HEK293 (cell line): ENCODE measurements at regions not wholly inside any gene's neighbourhood (a gene's known extent, or its start where the extent isn't known, plus 50 kb on each side); places are given as distances from the start of the nearest gene placed in this dataset.

Experiments
- CTCF ChIA-PET: fragments of 350-600 bp; formaldehyde crosslinking; extraction: SDS; loops from one replicate; lab custom pipeline; 2021; ENCODE audit warnings: antibody characterized with exemption; lab: Yijun Ruan, JAX
- POLR2A ChIA-PET: fragments of 300-600 bp; formaldehyde crosslinking; extraction: SDS; loops from one replicate; lab custom pipeline; 2020; ENCODE audit warnings: antibody characterized with exemption, inconsistent platforms; lab: Yijun Ruan, JAX
- H3K27ac ChIP-seq: fragments of 200-500 bp; sonication (Bioruptor generic); 2 replicates; pipeline ENCODE4 v1.5.1; 2014; ENCODE audit warnings: low read depth, low read length, control low read depth, inconsistent platforms; ENCODE audit errors: extremely low read depth
- H3K36me3 ChIP-seq, 2 experiments: fragments of 200-500 bp in 1 of 2; sonication (Bioruptor generic) in 1 of 2; 1 replicate in 1 of 2; 2 replicates in 1 of 2; pipeline ENCODE4 v1.5.1; 2014 to 2017; ENCODE audit warnings: inconsistent platforms in 2 of 2, low read length in 2 of 2; ENCODE audit not compliant: control insufficient read depth in 2 of 2, insufficient read depth in 1 of 2
- H3K4me1 ChIP-seq: fragments of 200-500 bp; sonication (Bioruptor generic); 2 replicates; pipeline ENCODE4 v1.5.1; 2014; ENCODE audit warnings: mild to moderate bottlenecking, low read length, inconsistent platforms; ENCODE audit not compliant: control insufficient read depth, insufficient read depth
- H3K4me3 ChIP-seq: 2 replicates; pipeline ENCODE4 v1.5.1; 2011; ENCODE audit warnings: low read depth, mild to moderate bottlenecking, control low read depth, low read length, moderate library complexity
- H3K9me3 ChIP-seq: fragments of 200-500 bp; sonication (Bioruptor generic); 2 replicates; pipeline ENCODE4 v1.5.1; 2014; ENCODE audit warnings: low read depth, low read length, inconsistent platforms; ENCODE audit not compliant: control insufficient read depth, insufficient read depth
- ELK4 ChIP-seq: IDR thresholded peaks from 2 replicates; pipeline ENCODE4 v1.6.1; 2011; ENCODE audit warnings: mild to moderate bottlenecking, low read depth, low read length, borderline replicate concordance
- KLF10 ChIP-seq: fragments of 450-650 bp; IDR thresholded peaks from 2 replicates; pipeline ENCODE4 v1.5.1; 2018; ENCODE audit warnings: missing biosample characterization, mild to moderate bottlenecking, missing genetic modification characterization
- KLF8 ChIP-seq: fragments of 450-650 bp; formaldehyde crosslinking; IDR thresholded peaks from 2 replicates; pipeline ENCODE4 v1.5.1; 2016; ENCODE audit warnings: missing biosample characterization, missing genetic modification characterization
- KLF9 ChIP-seq: fragments of 450-650 bp; formaldehyde crosslinking; IDR thresholded peaks from 2 replicates; pipeline ENCODE4 v1.5.1; 2016; ENCODE audit warnings: missing biosample characterization, missing genetic modification characterization, low read depth
- MZF1 ChIP-seq: fragments of 450-650 bp; formaldehyde crosslinking; IDR thresholded peaks from 2 replicates; pipeline ENCODE4 v1.5.1; 2017; ENCODE audit warnings: missing biosample characterization, missing genetic modification characterization, borderline replicate concordance
- SCRT2 ChIP-seq: fragments of 450-650 bp; formaldehyde crosslinking; IDR thresholded peaks from 2 replicates; pipeline ENCODE4 v1.5.1; 2016; ENCODE audit warnings: missing biosample characterization, missing genetic modification characterization
- TSHZ1 ChIP-seq: fragments of 450-650 bp; formaldehyde crosslinking; IDR thresholded peaks from 2 replicates; pipeline ENCODE4 v1.5.1; 2016; ENCODE audit warnings: missing biosample characterization, missing genetic modification characterization, borderline replicate concordance
- ZBTB21 ChIP-seq: fragments of 450-650 bp; formaldehyde crosslinking; IDR thresholded peaks from 2 replicates; pipeline ENCODE4 v1.5.1; 2017; ENCODE audit warnings: missing biosample characterization, missing genetic modification characterization
- ZBTB44 ChIP-seq: fragments of 450-650 bp; IDR thresholded peaks from 2 replicates; pipeline ENCODE4 v1.5.1; 2018; ENCODE audit warnings: missing biosample characterization, mild to moderate bottlenecking, missing genetic modification characterization
- ZNF10 ChIP-seq: fragments of 450-650 bp; formaldehyde crosslinking; IDR thresholded peaks from 2 replicates; pipeline ENCODE4 v1.5.1; 2017; ENCODE audit warnings: missing biosample characterization, missing genetic modification characterization
- ZNF112 ChIP-seq: fragments of 450-650 bp; formaldehyde crosslinking; IDR thresholded peaks from 2 replicates; pipeline ENCODE4 v1.5.0; 2017; ENCODE audit warnings: missing biosample characterization, missing genetic modification characterization
- ZNF398 ChIP-seq: fragments of 450-650 bp; formaldehyde crosslinking; IDR thresholded peaks from 2 replicates; pipeline ENCODE4 v1.5.1; 2017; ENCODE audit warnings: missing biosample characterization, missing genetic modification characterization
- ZNF449 ChIP-seq: fragments of 450-650 bp; formaldehyde crosslinking; IDR thresholded peaks from 2 replicates; pipeline ENCODE4 v1.5.1; 2017; ENCODE audit warnings: missing biosample characterization, mild to moderate bottlenecking, missing genetic modification characterization, moderate library complexity
- ZNF585B ChIP-seq: fragments of 450-650 bp; formaldehyde crosslinking; IDR thresholded peaks from 2 replicates; pipeline ENCODE4 v1.5.1; 2016; ENCODE audit warnings: missing biosample characterization, missing genetic modification characterization
- ZNF629 ChIP-seq: fragments of 450-650 bp; formaldehyde crosslinking; IDR thresholded peaks from 2 replicates; pipeline ENCODE4 v1.5.1; 2017; ENCODE audit warnings: missing biosample characterization, missing genetic modification characterization
- ZNF658 ChIP-seq: fragments of 450-650 bp; formaldehyde crosslinking; IDR thresholded peaks from 2 replicates; pipeline ENCODE4; 2016; ENCODE audit warnings: missing biosample characterization, missing genetic modification characterization
- ZNF76 ChIP-seq: fragments of 450-650 bp; formaldehyde crosslinking; IDR thresholded peaks from 2 replicates; pipeline ENCODE4; 2016; ENCODE audit warnings: low read depth, missing biosample characterization, missing genetic modification characterization, borderline replicate concordance
- TF ChIP-seq, protein P1 (sequence below): fragments of 450-650 bp; formaldehyde crosslinking; IDR thresholded peaks from 2 replicates; pipeline ENCODE4 v1.5.1; 2016; ENCODE audit warnings: missing biosample characterization, missing genetic modification characterization
- TF ChIP-seq, protein P2 (sequence below): fragments of 450-650 bp; formaldehyde crosslinking; IDR thresholded peaks from 2 replicates; pipeline ENCODE4 v1.5.1; 2016; ENCODE audit warnings: missing biosample characterization, missing genetic modification characterization

DNA sequence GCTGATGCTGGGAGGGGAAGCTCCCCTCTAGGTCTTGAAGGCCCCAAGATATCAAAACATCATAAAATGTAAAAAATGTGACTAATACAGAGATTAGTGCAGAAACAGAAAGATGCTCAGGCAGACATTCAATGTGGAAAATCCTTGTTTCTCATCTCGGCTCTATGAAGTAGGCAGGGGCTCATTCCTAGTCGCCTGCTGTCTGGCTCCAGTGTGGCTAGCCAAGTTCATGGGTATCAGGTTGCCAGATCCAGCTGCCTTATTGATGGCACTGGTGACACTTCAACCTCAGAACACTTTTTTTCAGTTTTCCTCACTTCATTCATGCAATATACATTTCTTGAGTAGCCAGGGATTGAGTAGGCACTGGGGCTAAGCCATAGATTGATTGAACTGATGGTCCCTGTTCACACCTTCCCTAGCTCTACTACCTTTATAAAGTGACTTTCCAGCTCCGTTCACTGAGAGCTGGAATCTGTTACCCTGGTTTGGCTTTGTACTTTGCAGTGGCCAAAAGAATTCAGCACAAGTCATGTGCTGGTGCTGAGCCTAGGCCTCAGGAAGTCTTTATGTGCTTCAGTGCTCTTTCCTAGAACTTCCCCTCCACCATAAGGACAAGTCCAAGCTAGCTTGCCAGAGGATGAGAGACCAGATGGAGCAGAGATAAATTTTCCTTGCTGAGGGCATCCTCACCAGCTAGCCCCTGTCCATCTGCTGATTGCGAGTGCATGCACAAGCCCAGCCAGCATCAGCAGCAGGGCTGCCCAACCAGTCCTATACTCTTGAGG is 373.6 kb upstream of the ST6GAL2 start (continued):
- no peak for TF ChIP-seq ZNF449 (tag by site-specific recombination)
- TF ChIP-seq, protein P1, sequence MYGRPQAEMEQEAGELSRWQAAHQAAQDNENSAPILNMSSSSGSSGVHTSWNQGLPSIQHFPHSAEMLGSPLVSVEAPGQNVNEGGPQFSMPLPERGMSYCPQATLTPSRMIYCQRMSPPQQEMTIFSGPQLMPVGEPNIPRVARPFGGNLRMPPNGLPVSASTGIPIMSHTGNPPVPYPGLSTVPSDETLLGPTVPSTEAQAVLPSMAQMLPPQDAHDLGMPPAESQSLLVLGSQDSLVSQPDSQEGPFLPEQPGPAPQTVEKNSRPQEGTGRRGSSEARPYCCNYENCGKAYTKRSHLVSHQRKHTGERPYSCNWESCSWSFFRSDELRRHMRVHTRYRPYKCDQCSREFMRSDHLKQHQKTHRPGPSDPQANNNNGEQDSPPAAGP (tag by site-specific recombination) = no peak

DNA sequence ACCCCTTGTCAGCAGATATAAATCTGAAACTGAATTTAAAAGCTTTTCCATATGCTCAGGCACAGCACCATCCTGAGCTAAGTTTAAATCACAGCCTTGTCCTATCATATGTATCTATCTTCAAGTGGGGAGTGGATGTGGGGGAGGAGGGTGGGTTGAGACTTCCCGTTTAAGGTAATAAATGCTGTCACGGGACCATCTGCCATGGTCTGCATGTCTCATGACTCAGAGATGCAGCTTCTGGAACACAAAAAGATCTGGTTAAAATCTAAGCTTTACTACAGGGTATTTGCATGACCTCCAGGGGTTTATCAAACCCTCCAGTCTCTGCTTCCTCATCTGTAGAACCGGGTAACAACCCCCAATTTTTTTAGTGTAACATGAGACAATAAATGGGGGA is 377.7 kb upstream of the ST6GAL2 start:
- ChIA-PET CTCF (interaction anchor here (0.6 kb wide), 1 partner anchor 28 kb away, joined by 5 read pairs; no protein-coding TSS in a partner anchor), POLR2A (no interaction called here)
- no peak overlapping the region for H3K27ac ChIP-seq
- TF ChIP-seq ZNF398 (no peak), ZNF658 (tag by site-specific recombination) (no peak), ZNF629 (no peak), MZF1 (no peak), ZBTB44 (tag by site-specific recombination) (no peak)
- H3K4me1 ChIP-seq = no peaks in the 10 kb centered on the region
- no peaks in the 10 kb centered on the region for H3K36me3 ChIP-seq
- no peak overlapping the region for H3K4me3 ChIP-seq
- H3K9me3 ChIP-seq = no peaks in the 10 kb centered on the region

DNA sequence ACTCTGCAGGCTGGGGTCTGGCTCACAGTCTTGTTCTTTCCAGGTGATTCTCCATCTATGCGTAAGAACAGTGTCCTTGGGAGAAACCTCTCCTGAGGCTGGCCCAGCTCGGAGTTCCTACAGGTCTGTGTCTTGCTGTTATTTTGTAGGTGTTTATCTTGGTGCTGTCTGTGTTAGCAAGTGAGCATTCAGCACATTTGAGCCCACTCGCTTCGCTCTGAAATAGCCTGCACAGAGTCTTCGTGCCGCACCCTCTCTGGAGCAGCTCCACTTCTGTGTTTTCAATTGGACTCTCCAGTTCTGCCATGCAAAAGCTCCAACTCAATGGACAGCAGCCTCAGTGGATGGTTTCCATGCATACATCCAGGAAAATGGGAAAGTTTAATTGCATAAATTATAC is 378.2 kb upstream of the ST6GAL2 start:
- H3K36me3 ChIP-seq = no peaks in the 10 kb centered on the region
- no peak overlapping the region for H3K4me3 ChIP-seq
- no peaks in the 10 kb centered on the region for H3K4me1 ChIP-seq
- no peak overlapping the region for H3K27ac ChIP-seq
- POLR2A ChIA-PET = no interaction called here
- CTCF ChIA-PET = interaction anchor here (0.6 kb wide), 1 partner anchor 27 kb away, joined by 5 read pairs; no protein-coding TSS in a partner anchor
- no peaks in the 10 kb centered on the region for H3K9me3 ChIP-seq
- TF ChIP-seq KLF8 (tag by site-specific recombination) (no peak), ZNF112 (tag by site-specific recombination) (no peak), ZNF76 (tag by site-specific recombination) (no peak), SCRT2 (tag by site-specific recombination) (no peak), ZBTB21 (no peak), KLF9 (tag by site-specific recombination) (no peak), ZNF10 (tag by site-specific recombination) (no peak), ELK4 (no peak), KLF10 (no peak), ZNF585B (tag by site-specific recombination) (no peak), TSHZ1 (tag by site-specific recombination) (no peak)
- TF ChIP-seq, protein P2, sequence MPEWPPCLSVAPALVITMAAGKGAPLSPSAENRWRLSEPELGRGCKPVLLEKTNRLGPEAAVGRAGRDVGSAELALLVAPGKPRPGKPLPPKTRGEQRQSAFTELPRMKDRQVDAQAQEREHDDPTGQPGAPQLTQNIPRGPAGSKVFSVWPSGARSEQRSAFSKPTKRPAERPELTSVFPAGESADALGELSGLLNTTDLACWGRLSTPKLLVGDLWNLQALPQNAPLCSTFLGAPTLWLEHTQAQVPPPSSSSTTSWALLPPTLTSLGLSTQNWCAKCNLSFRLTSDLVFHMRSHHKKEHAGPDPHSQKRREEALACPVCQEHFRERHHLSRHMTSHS (tag by site-specific recombination) = no peak
